ENCODE measurements at regions not wholly inside any gene's neighbourhood (a gene's known extent, or its start where the extent isn't known, plus 50 kb on each side); places are given as distances from the start of the nearest gene placed in this dataset.

- TF ChIP-seq MAX (IDR thresholded peaks at IDR 0.05), result no peak
- TF ChIP-seq YY1 (IDR thresholded peaks at IDR 0.05; ENCODE audit: low read depth), result no peak
- no peak for TF ChIP-seq FOXM1 (IDR thresholded peaks at IDR 0.05; ENCODE audit: borderline replicate concordance, low read depth)
- no peak for TF ChIP-seq EP300 (IDR thresholded peaks at IDR 0.05; ENCODE audit: borderline replicate concordance)
- TF ChIP-seq CEBPB (IDR thresholded peaks at IDR 0.05), result no peak
- no peak for TF ChIP-seq REST (IDR thresholded peaks at IDR 0.05; ENCODE audit: low read depth)
- no peak for TF ChIP-seq EGR1 (IDR thresholded peaks at IDR 0.05)
- no peak for TF ChIP-seq RAD21 (IDR thresholded peaks at IDR 0.05; ENCODE audit: low read depth)
- TF ChIP-seq ZBTB7A (IDR thresholded peaks at IDR 0.05; ENCODE audit: low read depth), result no peak
- no peak for TF ChIP-seq TAF1 (IDR thresholded peaks at IDR 0.05; ENCODE audit: low read depth)
Observed at GRCh38 chr12:18886962-18887361, 149.0 kb downstream of the CAPZA3 start.
